HepG2 (cell line): ENCODE measurements at regions not wholly inside any gene's neighbourhood (a gene's known extent, or its start where the extent isn't known, plus 50 kb on each side); places are given as distances from the start of the nearest gene placed in this dataset.

Experiments used
- ATAC-seq: fragments of 200-7000 bp; cut with Tn5 transposase; 3 replicates; pipeline ENCODE4 v1.9.1; 2020; ENCODE audit warnings: mild to moderate bottlenecking, moderate library complexity
- BruUV-seq: library from RNA; stranded (reverse); fragments of 400-500 nt; replicated peaks from 2 replicates; lab custom pipeline; 2021; lab: Mats Ljungman, UMichigan
- CTCF ChIA-PET: fragments of 300-600 bp; formaldehyde crosslinking; extraction: SDS; loops from one replicate; lab custom pipeline; 2021; ENCODE audit warnings: low total read pairs, inconsistent platforms, low intra/inter-chr PET ratio; lab: Yijun Ruan, JAX
- POLR2A ChIA-PET: fragments of 350-600 bp; sonication (Branson Sonifier 250); formaldehyde crosslinking; loops from one replicate; lab custom pipeline; 2020; ENCODE audit warnings: antibody characterized with exemption, inconsistent platforms; lab: Yijun Ruan, JAX
- DNase-seq: peaks from one replicate; pipeline ENCODE4 v3.0.0-alpha.2; 2015; ENCODE audit warnings: low spot score
- FAIRE-seq: peaks from 3 replicates; lab custom pipeline; 2011; peaks lifted over from hg19 to GRCh38; lab: Jason Lieb, UNC
- H2AFZ ChIP-seq: one replicate; pipeline ENCODE4 v1.6.1; 2011; ENCODE audit warnings: low read length, inconsistent platforms
- H3K27ac ChIP-seq: fragments of 300-600 bp; 3 replicates; pipeline ENCODE4 v1.8.0; 2011; ENCODE audit warnings: mixed run types, mild to moderate bottlenecking, mixed read lengths, low read length, inconsistent platforms; ENCODE audit not compliant: insufficient read depth; ENCODE audit errors: extremely low read length
- H3K27me3 ChIP-seq, 2 experiments: fragments of 200-600 bp in 1 of 2; 2 replicates in 1 of 2; 3 replicates in 1 of 2; pipeline versions ENCODE4 v1.6.0 to v1.8.0; 2011; ENCODE audit warnings: low read length in 2 of 2, mild to moderate bottlenecking in 2 of 2, moderate library complexity in 2 of 2, inconsistent platforms in 1 of 2; ENCODE audit not compliant: insufficient read depth in 2 of 2, control insufficient read depth in 1 of 2
- H3K36me3 ChIP-seq, 2 experiments: fragments of 200-600 bp in 1 of 2; replicated peaks in 1 of 2; 2 replicates in 1 of 2; 3 replicates in 1 of 2; pipeline versions ENCODE4 v1.5.1 to v1.8.0; 2011; ENCODE audit warnings: low read length in 2 of 2, inconsistent platforms in 1 of 2; ENCODE audit not compliant: insufficient read depth in 2 of 2, control insufficient read depth in 1 of 2
- H3K4me1 ChIP-seq: 2 replicates; pipeline ENCODE4 v1.5.1; 2012; ENCODE audit warnings: low read length, inconsistent platforms; ENCODE audit not compliant: insufficient read depth
- H3K4me2 ChIP-seq: 2 replicates; pipeline ENCODE4 v1.6.0; 2011; ENCODE audit warnings: low read depth, low read length, inconsistent platforms
- H3K4me3 ChIP-seq, 3 experiments: fragments of 200-600 bp in 1 of 3; sonication (generic), shearing (Covaris generic) in 1 of 3; replicated peaks in 1 of 3; 2 replicates each; pipeline ENCODE4 v1.5.1; 2011 to 2016; ENCODE audit warnings: low read length in 3 of 3, inconsistent platforms in 2 of 3, low read depth in 2 of 3, mild to moderate bottlenecking in 2 of 3, control low read depth in 1 of 3, mixed read lengths in 1 of 3; ENCODE audit not compliant: insufficient read depth in 1 of 3
- H3K79me2 ChIP-seq: one replicate; pipeline ENCODE4 v1.6.1; 2011; ENCODE audit warnings: low read length, inconsistent platforms; ENCODE audit not compliant: insufficient read depth
- H3K9ac ChIP-seq: 2 replicates; pipeline ENCODE4 v1.6.0; 2011; ENCODE audit warnings: mild to moderate bottlenecking, low read depth, low read length, inconsistent platforms; ENCODE audit not compliant: insufficient read depth
- H3K9me3 ChIP-seq: 2 replicates; pipeline ENCODE4 v1.5.1; 2012; ENCODE audit warnings: mild to moderate bottlenecking, low read length
- H4K20me1 ChIP-seq: 2 replicates; pipeline ENCODE4 v1.6.0; 2011; ENCODE audit warnings: inconsistent platforms, mild to moderate bottlenecking, low read length, moderate library complexity; ENCODE audit not compliant: insufficient read depth
- ASH2L ChIP-seq: fragments of 300-600, 200-600 bp; sonication (generic); IDR thresholded peaks from 2 replicates; pipeline ENCODE4 v1.7.0; 2017; ENCODE audit warnings: low read depth, mild to moderate bottlenecking, moderate library complexity, mixed read lengths, low read length; ENCODE audit not compliant: insufficient read length
- ERF ChIP-seq: IDR thresholded peaks from 2 replicates; pipeline ENCODE4 v1.6.1; 2018; ENCODE audit warnings: missing biosample characterization, missing genetic modification reagents
- ETV6 ChIP-seq: sonication (generic); formaldehyde crosslinking; conservative IDR thresholded peaks from 2 replicates; pipeline ENCODE4 v1.4.0; 2020; ENCODE audit warnings: missing genetic modification reagents
- FOXC1 ChIP-seq: sonication (generic); formaldehyde crosslinking; IDR thresholded peaks from 2 replicates; pipeline ENCODE4 v1.8.0; 2022; ENCODE audit warnings: mild to moderate bottlenecking, missing genetic modification reagents, borderline replicate concordance
- GABPA ChIP-seq, 2 experiments: IDR thresholded peaks; 2 replicates each; pipeline ENCODE4 v1.6.1; 2011 to 2016; ENCODE audit warnings: low read depth in 2 of 2, low read length in 1 of 2, missing biosample characterization in 1 of 2, missing genetic modification characterization in 1 of 2
- MXD4 ChIP-seq: IDR thresholded peaks from 2 replicates; pipeline ENCODE4 v1.6.1; 2016; ENCODE audit warnings: mild to moderate bottlenecking, missing biosample characterization, missing genetic modification reagents
- NFKBIZ ChIP-seq: IDR thresholded peaks from 2 replicates; pipeline ENCODE4 v1.6.1; 2018; ENCODE audit warnings: missing genetic modification reagents, missing compliant biosample characterization
- SATB2 ChIP-seq: sonication (generic); formaldehyde crosslinking; IDR thresholded peaks from 2 replicates; pipeline ENCODE4 v1.5.0; 2020; ENCODE audit warnings: missing genetic modification reagents
- SIN3A ChIP-seq: IDR thresholded peaks from 2 replicates; pipeline ENCODE4 v1.6.1; 2011; ENCODE audit warnings: low read depth, mild to moderate bottlenecking, control low read depth, low read length, borderline replicate concordance
- TARDBP ChIP-seq: sonication (generic); formaldehyde crosslinking; IDR thresholded peaks from 2 replicates; pipeline ENCODE4 v1.8.0; 2022; ENCODE audit warnings: mild to moderate bottlenecking, missing genetic modification reagents
- ZBTB20 ChIP-seq: sonication (generic); formaldehyde crosslinking; IDR thresholded peaks from 2 replicates; pipeline ENCODE4 v1.8.1; 2023; ENCODE audit warnings: missing genetic modification reagents, low read depth, mild to moderate bottlenecking, borderline replicate concordance
- ZNF292 ChIP-seq: sonication (generic); formaldehyde crosslinking; IDR thresholded peaks from 2 replicates; pipeline ENCODE4 v1.8.1; 2022; ENCODE audit warnings: mild to moderate bottlenecking, low read depth, missing genetic modification reagents, borderline replicate concordance
- ZNF460 ChIP-seq: sonication (generic); formaldehyde crosslinking; IDR thresholded peaks from 2 replicates; pipeline ENCODE4 v1.5.1; 2020; ENCODE audit warnings: missing genetic modification reagents, mild to moderate bottlenecking, borderline replicate concordance
- ZNF619 ChIP-seq: sonication (generic); formaldehyde crosslinking; IDR thresholded peaks from 2 replicates; pipeline ENCODE4 v1.4.0; 2020; ENCODE audit warnings: mild to moderate bottlenecking, missing genetic modification reagents
- ZNF724P ChIP-seq: sonication (generic); formaldehyde crosslinking; IDR thresholded peaks from 2 replicates; pipeline ENCODE4 v1.8.0; 2022; ENCODE audit warnings: missing genetic modification reagents, borderline replicate concordance
- WGBS: methylation state at CpG from one replicate; pipeline ENCODE4 v1.1.6; 2017; ENCODE audit warnings: low lambda C conversion rate; 5-methylcytosine and 5-hydroxymethylcytosine counted together
- in situ Hi-C: cut with HindIII; loops from 2 replicates; pipeline ENCODE4 v1.10.0; 2017; ENCODE audit warnings: low pct_unique_long_range_greater_than_20kb; ENCODE audit not compliant: extremely low pct_ligation_motif_present
- intact Hi-C: fragments of 100-400 bp; cut with micrococcal nuclease; formaldehyde crosslinking; loops from one replicate; pipeline ENCODE4 v1.10.0; 2022; ENCODE audit not compliant: unreplicated experiment

DNA sequence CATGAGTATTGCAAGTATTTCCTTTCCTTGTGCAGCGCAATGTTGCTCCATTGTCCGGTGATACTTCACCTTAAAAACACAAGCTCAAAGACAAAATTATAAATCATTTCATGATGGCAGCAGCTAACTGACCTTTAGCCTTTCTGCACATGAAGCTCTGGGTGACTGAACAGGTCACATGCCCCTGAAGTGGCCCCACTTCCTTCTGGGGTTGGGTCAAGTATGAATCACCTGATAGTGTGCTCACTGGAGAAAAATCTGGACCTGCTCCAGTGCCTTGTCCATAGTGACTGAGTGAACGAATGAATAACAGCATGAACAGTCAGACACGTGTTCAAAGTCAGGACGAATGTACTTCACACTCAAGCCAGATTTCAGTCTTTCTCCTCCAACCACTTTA lies 658.9 kb downstream of the NPHP4 start (continued):
- TF ChIP-seq MXD4 (no peak), NFKBIZ (CRISPR knock-in tag) (no peak), SATB2 (CRISPR knock-in tag) (no peak), ETV6 (CRISPR knock-in tag) (no peak), ZBTB20 (CRISPR knock-in tag) (no peak), ZNF292 (CRISPR knock-in tag) (no peak), ZNF460 (CRISPR knock-in tag) (no peak), ZNF619 (CRISPR knock-in tag) (no peak), FOXC1 (no peak)
- TF ChIP-seq, all 625 proteins: peak for 0

DNA sequence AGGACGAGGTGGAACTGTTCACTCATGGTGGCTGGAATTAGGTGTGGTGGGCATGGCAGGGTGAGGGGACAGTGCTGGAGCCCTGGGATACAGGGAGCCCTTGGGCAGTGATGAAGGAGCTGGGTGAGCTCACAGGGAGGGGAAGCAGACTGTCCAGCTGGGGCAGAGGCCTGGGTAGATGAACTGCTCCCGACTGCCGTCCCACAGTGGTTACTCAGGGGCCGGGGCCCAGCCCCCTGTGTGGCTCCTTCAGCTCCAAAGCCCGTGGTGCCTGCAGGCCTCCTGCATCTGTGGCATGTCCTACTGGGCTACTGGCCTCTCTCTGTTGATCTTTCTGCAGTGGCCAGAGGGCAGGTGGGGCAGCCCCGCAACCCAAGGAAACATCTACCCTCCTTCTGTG lies 661.1 kb downstream of the NPHP4 start:
- Histone ChIP-seq H3K27ac (no peak overlapping the region), H3K4me1 (no peaks in the 10 kb centered on the region), H3K27me3 (no peaks in the 10 kb centered on the region), H3K36me3 (no peaks in the 10 kb centered on the region), H3K9ac (no peak overlapping the region), H4K20me1 (no peaks in the 10 kb centered on the region), H3K79me2 (no peaks in the 10 kb centered on the region), H3K4me2 (no peak overlapping the region), H3K9me3 (peaks cover 33% of the 10 kb centered on the region), H3K4me3 (no peak overlapping the region), H2AFZ (no peak overlapping the region)
- 10% methylated on average over 2 of the region's 6 CpGs for WGBS
- ChIA-PET CTCF (no interaction called here), POLR2A (no interaction called here)
- FAIRE-seq (no peak), DNase-seq (no peak), ATAC-seq (no peak)
- no TSS peak for BruUV-seq
- in situ Hi-C loops: no loop called here
- no peak for TF ChIP-seq ERF
- no peak for TF ChIP-seq SIN3A
- no peak for TF ChIP-seq ZNF724P (CRISPR knock-in tag)
- no peak for TF ChIP-seq TARDBP (CRISPR knock-in tag)
- no peak for TF ChIP-seq ZNF460 (CRISPR knock-in tag)
- TF ChIP-seq ASH2L: no peak
- no peak for TF ChIP-seq GABPA (IDR thresholded peaks at IDR 0.05; ENCODE audit: low read depth, low read length)
- no peak for TF ChIP-seq GABPA (CRISPR knock-in tag; IDR thresholded peaks at IDR 0.05; ENCODE audit: low read depth)
- intact Hi-C loops: no loop called here
